ENCODE measurements at regions not wholly inside any gene's neighbourhood (a gene's known extent, or its start where the extent isn't known, plus 50 kb on each side); places are given as distances from the start of the nearest gene placed in this dataset.

DNA sequence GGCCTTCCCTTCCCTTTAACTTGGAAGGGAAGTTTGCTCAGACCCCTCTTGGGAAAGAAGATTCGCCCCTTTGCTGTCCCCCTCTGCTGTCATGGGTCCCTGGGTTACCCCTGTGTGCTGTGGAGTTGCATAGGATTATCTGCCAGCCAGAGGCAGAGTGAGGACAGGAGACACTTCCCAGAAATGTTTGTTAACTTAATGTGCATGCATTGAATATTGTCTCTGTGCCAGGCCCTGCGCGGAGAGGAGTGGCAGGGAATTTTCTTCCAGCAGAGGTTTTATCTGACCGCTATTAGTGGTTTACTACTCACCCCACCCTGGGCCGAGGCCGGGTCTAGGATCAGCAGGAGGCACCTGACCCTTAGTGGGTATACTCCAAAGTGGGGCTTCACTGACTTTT is 894.8 kb downstream of the TBC1D22A start:
- H3F3A ChIP-seq (ENCODE audit: insufficient read depth), result no peaks in the 10 kb centered on the region
- H2AFZ ChIP-seq (ENCODE audit: low read depth, low read length, severe bottlenecking), result no peak overlapping the region
- no peaks in the 10 kb centered on the region for H3K9me2 ChIP-seq (replicated peaks; ENCODE audit: insufficient read depth, low read length)
- no peak overlapping the region for H3K4me2 ChIP-seq (ENCODE audit: low read depth, low read length, poor library complexity, severe bottlenecking)
- H3K4me3 ChIP-seq (ENCODE audit: insufficient read depth, low read length, poor library complexity, severe bottlenecking), result no peak overlapping the region
- TF ChIP-seq CTCF (IDR thresholded peaks at IDR 0.05; ENCODE audit: insufficient read depth, low read length, poor library complexity, severe bottlenecking) (no peak), EZH2phosphoT487 (conservative IDR thresholded peaks at IDR 0.05; ENCODE audit: low read length) (no peak)
- H3K36me3 ChIP-seq (ENCODE audit: low read length), result no peaks in the 10 kb centered on the region
- H4K20me1 ChIP-seq (ENCODE audit: low read depth, low read length), result no peaks in the 10 kb centered on the region
- H3K9me3 ChIP-seq (ENCODE audit: insufficient read depth, low read length), result peaks cover 7% of the 10 kb centered on the region; the same call in 1 of the 2 replicates
- no peaks in the 10 kb centered on the region for H3K27me3 ChIP-seq (ENCODE audit: low read length)
- no peak overlapping the region for H3K27ac ChIP-seq (ENCODE audit: low read depth, low read length)
- no peaks in the 10 kb centered on the region for H3K79me2 ChIP-seq (ENCODE audit: insufficient read depth, low read length)
- H3K9ac ChIP-seq (ENCODE audit: low read length), result no peak overlapping the region

DNA sequence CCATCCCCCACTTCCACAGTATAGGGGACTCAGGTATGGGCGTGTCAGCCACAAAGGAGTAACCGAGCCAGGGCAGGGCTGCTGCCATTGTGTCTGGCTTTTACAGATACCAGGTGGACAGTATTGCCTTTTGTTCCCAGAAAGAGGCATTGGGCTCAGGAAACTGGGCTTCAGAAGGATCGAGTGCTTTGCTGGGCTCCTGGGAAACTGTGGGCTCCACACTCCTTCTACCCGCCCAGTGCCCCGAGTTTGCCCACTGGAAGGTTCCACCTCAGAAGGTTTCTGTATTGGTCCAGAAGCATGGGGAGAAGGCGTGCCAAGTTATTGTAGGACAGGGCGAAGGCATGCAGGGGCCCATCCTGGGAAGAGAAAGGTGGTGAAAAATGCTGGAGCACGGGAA is 894.4 kb downstream of the TBC1D22A start:
- Histone ChIP-seq H3K9ac (ENCODE audit: low read length) (no peak overlapping the region), H3K36me3 (ENCODE audit: low read length) (no peaks in the 10 kb centered on the region), H3K27ac (ENCODE audit: low read depth, low read length) (no peak overlapping the region), H3K4me3 (ENCODE audit: insufficient read depth, low read length, poor library complexity, severe bottlenecking) (no peak overlapping the region), H3K79me2 (ENCODE audit: insufficient read depth, low read length) (no peaks in the 10 kb centered on the region), H3K4me2 (ENCODE audit: low read depth, low read length, poor library complexity, severe bottlenecking) (no peak overlapping the region), H3F3A (ENCODE audit: insufficient read depth) (no peaks in the 10 kb centered on the region), H2AFZ (ENCODE audit: low read depth, low read length, severe bottlenecking) (no peak overlapping the region), H3K9me3 (ENCODE audit: insufficient read depth, low read length) (peaks cover 7% of the 10 kb centered on the region; the same call in 1 of the 2 replicates), H3K27me3 (ENCODE audit: low read length) (no peaks in the 10 kb centered on the region), H4K20me1 (ENCODE audit: low read depth, low read length) (no peaks in the 10 kb centered on the region), H3K9me2 (replicated peaks; ENCODE audit: insufficient read depth, low read length) (no peaks in the 10 kb centered on the region)
- TF ChIP-seq EZH2phosphoT487 (conservative IDR thresholded peaks at IDR 0.05; ENCODE audit: low read length) (no peak), CTCF (IDR thresholded peaks at IDR 0.05; ENCODE audit: insufficient read depth, low read length, poor library complexity, severe bottlenecking) (no peak)

- Histone ChIP-seq H3K36me3 (ENCODE audit: low read length) (no peaks in the 10 kb centered on the region), H3K4me3 (ENCODE audit: insufficient read depth, low read length, poor library complexity, severe bottlenecking) (no peak overlapping the region), H2AFZ (ENCODE audit: low read depth, low read length, severe bottlenecking) (no peak overlapping the region), H3K27ac (ENCODE audit: low read depth, low read length) (no peak overlapping the region), H3F3A (ENCODE audit: insufficient read depth) (no peaks in the 10 kb centered on the region), H3K79me2 (ENCODE audit: insufficient read depth, low read length) (no peaks in the 10 kb centered on the region), H3K4me2 (ENCODE audit: low read depth, low read length, poor library complexity, severe bottlenecking) (no peak overlapping the region), H3K9ac (ENCODE audit: low read length) (no peak overlapping the region), H3K9me3 (ENCODE audit: insufficient read depth, low read length) (peaks cover 7% of the 10 kb centered on the region; the same call in 1 of the 2 replicates), H3K27me3 (ENCODE audit: low read length) (no peaks in the 10 kb centered on the region), H4K20me1 (ENCODE audit: low read depth, low read length) (no peaks in the 10 kb centered on the region), H3K9me2 (replicated peaks; ENCODE audit: insufficient read depth, low read length) (no peaks in the 10 kb centered on the region)
- TF ChIP-seq EZH2phosphoT487 (conservative IDR thresholded peaks at IDR 0.05; ENCODE audit: low read length) (no peak), CTCF (IDR thresholded peaks at IDR 0.05; ENCODE audit: insufficient read depth, low read length, poor library complexity, severe bottlenecking) (no peak)
Observed at GRCh38 chr22:47655930-47656329, 893.5 kb downstream of the TBC1D22A start.
